ENCODE measurements at regions not wholly inside any gene's neighbourhood (a gene's known extent, or its start where the extent isn't known, plus 50 kb on each side); places are given as distances from the start of the nearest gene placed in this dataset.

DNA sequence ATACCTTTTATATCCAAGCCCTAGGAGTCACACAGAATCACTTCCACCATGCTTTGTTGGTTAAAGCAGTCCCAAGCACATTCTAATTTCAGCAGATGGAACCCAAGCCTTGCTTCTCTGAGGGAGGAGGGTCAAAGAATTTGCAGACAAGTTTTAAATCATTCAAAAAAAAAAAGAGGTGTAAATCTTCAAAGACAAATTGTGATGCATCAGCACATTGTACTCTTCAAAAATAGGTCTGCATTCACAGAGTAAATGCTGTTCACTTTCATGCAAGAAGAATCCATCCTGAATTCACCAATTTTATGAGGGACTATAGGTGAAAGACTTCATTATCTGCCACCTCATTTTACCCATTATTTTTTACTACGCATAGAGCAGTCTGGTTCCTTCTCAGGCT is 321.8 kb upstream of the PRDM1 start:
- no peaks in the 10 kb centered on the region for H3K79me2 ChIP-seq (ENCODE audit: insufficient read depth, low read length)
- H3K4me3 ChIP-seq (replicated peaks in 1 of 3; ENCODE audit: insufficient read depth in 1 of 3, low read depth in 2 of 3, low read length in 3 of 3), result no peak overlapping the region
- FAIRE-seq (no peak), ATAC-seq (no peak), DNase-seq (ENCODE audit: low spot score) (no peak)
- no peak overlapping the region for H2AFZ ChIP-seq (ENCODE audit: low read length)
- H3K9me3 ChIP-seq (ENCODE audit: low read length), result no peaks in the 10 kb centered on the region
- CTCF ChIA-PET (ENCODE audit: low intra/inter-chr PET ratio, low total read pairs), result no interaction called here
- 11% methylated on average over 1 of the region's 1 CpG for WGBS (ENCODE audit: low lambda C conversion rate)
- no TSS peak for BruUV-seq (replicated peaks)
- no peak overlapping the region for H3K9ac ChIP-seq (ENCODE audit: insufficient read depth, low read depth, low read length)
- POLR2A ChIA-PET, result no interaction called here
- in situ Hi-C loops (cut with HindIII; ENCODE audit: extremely low pct_ligation_motif_present, low pct_unique_long_range_greater_than_20kb) (no loop called here), intact Hi-C loops (cut with micrococcal nuclease; ENCODE audit: unreplicated experiment) (no loop called here)
- no peaks in the 10 kb centered on the region for H3K36me3 ChIP-seq (replicated peaks in 1 of 2; ENCODE audit: control insufficient read depth in 1 of 2, insufficient read depth in 2 of 2, low read length in 2 of 2)
- no peak overlapping the region for H3K4me2 ChIP-seq (ENCODE audit: low read depth, low read length)
- peak; percentile 41 to 76 for TF ChIP-seq MAFK (conservative IDR thresholded peaks at IDR 0.05 in 1 of 2, IDR thresholded peaks at IDR 0.05 in 1 of 2; ENCODE audit: low read length in 2 of 2)
- TF ChIP-seq RNF219 (CRISPR knock-in tag; IDR thresholded peaks at IDR 0.05), result no peak
- peak; percentile 65 for TF ChIP-seq MAFF (IDR thresholded peaks at IDR 0.05; ENCODE audit: low read depth, low read length)
- H3K27me3 ChIP-seq (ENCODE audit: control insufficient read depth in 1 of 2, insufficient read depth in 2 of 2, low read length in 2 of 2), result no peaks in the 10 kb centered on the region
- no peak overlapping the region for H3K27ac ChIP-seq (ENCODE audit: extremely low read length, insufficient read depth, low read length)
- no peaks in the 10 kb centered on the region for H3K4me1 ChIP-seq (ENCODE audit: insufficient read depth, low read length)
- H4K20me1 ChIP-seq (ENCODE audit: insufficient read depth, low read length), result no peaks in the 10 kb centered on the region

- 0% methylated on average over 2 of the region's 2 CpGs for WGBS (ENCODE audit: low lambda C conversion rate)
Measured at GRCh38 chr6:105763866-105764265, 322.3 kb upstream of the PRDM1 start.

More at GRCh38 chr6:105763866-105764265, 322.3 kb upstream of the PRDM1 start:
- Histone ChIP-seq H3K27me3 (ENCODE audit: control insufficient read depth in 1 of 2, insufficient read depth in 2 of 2, low read length in 2 of 2) (peaks cover 0 to 4% of the 10 kb centered on the region in 2 experiments; a peak in 1 of 5 replicates), H3K79me2 (ENCODE audit: insufficient read depth, low read length) (no peaks in the 10 kb centered on the region), H2AFZ (ENCODE audit: low read length) (no peak overlapping the region), H3K9me3 (ENCODE audit: low read length) (no peaks in the 10 kb centered on the region), H3K27ac (ENCODE audit: extremely low read length, insufficient read depth, low read length) (no peak overlapping the region), H3K4me2 (ENCODE audit: low read depth, low read length) (no peak overlapping the region), H4K20me1 (ENCODE audit: insufficient read depth, low read length) (no peaks in the 10 kb centered on the region), H3K4me1 (ENCODE audit: insufficient read depth, low read length) (no peaks in the 10 kb centered on the region), H3K9ac (ENCODE audit: insufficient read depth, low read depth, low read length) (no peak overlapping the region), H3K36me3 (replicated peaks in 1 of 2; ENCODE audit: control insufficient read depth in 1 of 2, insufficient read depth in 2 of 2, low read length in 2 of 2) (no peaks in the 10 kb centered on the region), H3K4me3 (replicated peaks in 1 of 3; ENCODE audit: insufficient read depth in 1 of 3, low read depth in 2 of 3, low read length in 3 of 3) (no peak overlapping the region)
- in situ Hi-C loops (cut with HindIII; ENCODE audit: extremely low pct_ligation_motif_present, low pct_unique_long_range_greater_than_20kb) (no loop called here), intact Hi-C loops (cut with micrococcal nuclease; ENCODE audit: unreplicated experiment) (no loop called here)
- ChIA-PET CTCF (ENCODE audit: low intra/inter-chr PET ratio, low total read pairs) (no interaction called here), POLR2A (no interaction called here)
- no TSS peak for BruUV-seq (replicated peaks)
- ATAC-seq (no peak), DNase-seq (ENCODE audit: low spot score) (no peak), FAIRE-seq (no peak)
- no peak for TF ChIP-seq ATF7 (IDR thresholded peaks at IDR 0.05)
- TF ChIP-seq ATF7 (CRISPR knock-in tag; IDR thresholded peaks at IDR 0.05), result no peak
